H1 (cell line): ENCODE measurements at regions not wholly inside any gene's neighbourhood (a gene's known extent, or its start where the extent isn't known, plus 50 kb on each side); places are given as distances from the start of the nearest gene placed in this dataset.

ENCODE experiments used
- CTCF ChIA-PET: fragments of 300-600 bp; sonication (Branson Sonifier 250); formaldehyde crosslinking; loops from one replicate; lab custom pipeline; 2021; ENCODE audit not compliant: partially characterized antibody; lab: Charles Lee
- POLR2A ChIA-PET: fragments of 300-600 bp; sonication (Branson Sonifier 250); formaldehyde crosslinking; loops from one replicate; lab custom pipeline; 2021; ENCODE audit warnings: inconsistent platforms; ENCODE audit not compliant: partially characterized antibody; lab: Charles Lee
- DNase-seq, 2 experiments: peaks; one replicate each; pipeline versions ENCODE4 v3.0.0 to v3.0.0-alpha.2; 2010 to 2022; ENCODE audit warnings: low spot score in 2 of 2, low read depth in 1 of 2, mixed read lengths in 1 of 2
- FAIRE-seq: peaks from 2 replicates; lab custom pipeline; 2011; peaks lifted over from hg19 to GRCh38; lab: Jason Lieb, UNC
- H2AFZ ChIP-seq: 2 replicates; pipeline ENCODE4 v1.8.1; 2012; ENCODE audit warnings: low read length, inconsistent platforms
- H2AK5ac ChIP-seq: 2 replicates; pipeline ENCODE4 v1.6.1; 2013; ENCODE audit warnings: low read depth, low read length
- H2BK120ac ChIP-seq: replicated peaks from 2 replicates; pipeline ENCODE3; 2013; ENCODE audit warnings: low read depth, low read length, inconsistent platforms
- H2BK12ac ChIP-seq: 2 replicates; pipeline ENCODE4 v1.6.1; 2013; ENCODE audit warnings: low read depth, low read length
- H2BK15ac ChIP-seq: 2 replicates; pipeline ENCODE4 v1.6.1; 2013; ENCODE audit warnings: low read length
- H2BK20ac ChIP-seq: 2 replicates; pipeline ENCODE4 v1.6.1; 2013; ENCODE audit warnings: low read length
- H2BK5ac ChIP-seq: 2 replicates; pipeline ENCODE4 v1.6.1; 2013; ENCODE audit warnings: low read depth, low read length
- H3K14ac ChIP-seq: 2 replicates; pipeline ENCODE4 v1.6.1; 2013; ENCODE audit warnings: inconsistent platforms; ENCODE audit not compliant: insufficient read length
- H3K18ac ChIP-seq: 2 replicates; pipeline ENCODE4 v1.6.1; 2013; ENCODE audit warnings: low read length; ENCODE audit errors: extremely low read depth
- H3K23ac ChIP-seq: 2 replicates; pipeline ENCODE4 v1.6.1; 2013; ENCODE audit warnings: inconsistent platforms; ENCODE audit not compliant: insufficient read length
- H3K23me2 ChIP-seq: 2 replicates; pipeline ENCODE4 v1.6.1; 2013; ENCODE audit warnings: low read depth, low read length
- H3K27ac ChIP-seq: 2 replicates; pipeline ENCODE4 v1.6.1; 2011; ENCODE audit warnings: low read depth, low read length, inconsistent platforms
- H3K27me3 ChIP-seq, 4 experiments: replicated peaks in 1 of 4; 1 replicate in 1 of 4; 2 replicates in 3 of 4; pipeline versions ENCODE4 v1.6.1 to v1.8.1; 2011 to 2013; ENCODE audit warnings: low read length in 3 of 4, mild to moderate bottlenecking in 3 of 4, inconsistent platforms in 2 of 4, mixed read lengths in 2 of 4, moderate library complexity in 1 of 4; ENCODE audit not compliant: control insufficient read depth in 3 of 4, insufficient read depth in 3 of 4; ENCODE audit errors: extremely low read depth in 1 of 4
- H3K36me3 ChIP-seq, 4 experiments: 2 replicates each; pipeline versions ENCODE4 v1.6.1 to v1.8.1; 2011 to 2013; ENCODE audit warnings: mild to moderate bottlenecking in 4 of 4, low read length in 3 of 4, moderate library complexity in 2 of 4, control low read depth in 1 of 4, inconsistent platforms in 1 of 4; ENCODE audit not compliant: insufficient read depth in 4 of 4, control insufficient read depth in 2 of 4
- H3K4ac ChIP-seq: replicated peaks from 2 replicates; pipeline ENCODE3; 2013; ENCODE audit warnings: low read length, low read depth, mixed read lengths, inconsistent platforms; ENCODE audit not compliant: insufficient read length
- H3K4me1 ChIP-seq, 4 experiments: replicated peaks in 1 of 4; 1 replicate in 1 of 4; 2 replicates in 3 of 4; pipeline versions ENCODE4 v1.6.1 to v1.8.1; 2011 to 2013; ENCODE audit warnings: low read length in 3 of 4, inconsistent platforms in 2 of 4, mixed read lengths in 1 of 4; ENCODE audit not compliant: insufficient read depth in 4 of 4, control insufficient read depth in 3 of 4
- H3K4me2 ChIP-seq, 2 experiments: 2 replicates each; pipeline versions ENCODE4 v1.6.1 to v1.8.1; 2011 to 2013; ENCODE audit warnings: low read depth in 2 of 2, low read length in 2 of 2, control low read depth in 1 of 2, inconsistent platforms in 1 of 2, mild to moderate bottlenecking in 1 of 2; ENCODE audit not compliant: insufficient read depth in 1 of 2
- H3K4me3 ChIP-seq, 4 experiments: fragments of 200-600, 300-600 bp in 1 of 4; sonication (generic), shearing (Covaris generic), sonication (Bioruptor Twin) in 1 of 4; 2 replicates each; pipeline versions ENCODE4 v1.5.1 to v1.8.1; 2011 to 2016; ENCODE audit warnings: low read length in 4 of 4, low read depth in 3 of 4, control low read depth in 2 of 4, inconsistent platforms in 2 of 4, mild to moderate bottlenecking in 2 of 4, mixed read lengths in 1 of 4, moderate library complexity in 1 of 4; ENCODE audit not compliant: insufficient read depth in 2 of 4; ENCODE audit errors: extremely low read depth in 1 of 4
- H3K56ac ChIP-seq: replicated peaks from 2 replicates; pipeline ENCODE3; 2013; ENCODE audit warnings: low read depth, mild to moderate bottlenecking, mixed read lengths, low read length, inconsistent platforms; ENCODE audit not compliant: insufficient read length
- H3K79me1 ChIP-seq: 2 replicates; pipeline ENCODE4 v1.6.1; 2013; ENCODE audit warnings: low read depth, low read length, control low read depth
- H3K79me2 ChIP-seq, 2 experiments: 2 replicates each; pipeline versions ENCODE4 v1.6.1 to v1.8.1; 2012 to 2013; ENCODE audit warnings: low read length in 2 of 2, mild to moderate bottlenecking in 2 of 2, inconsistent platforms in 1 of 2; ENCODE audit not compliant: insufficient read depth in 2 of 2, control insufficient read depth in 1 of 2
- H3K9ac ChIP-seq, 4 experiments: replicated peaks in 1 of 4; 1 replicate in 1 of 4; 2 replicates in 3 of 4; pipeline versions ENCODE4 v1.6.1 to v1.8.1; 2011 to 2013; ENCODE audit warnings: low read depth in 3 of 4, low read length in 3 of 4, control low read depth in 2 of 4, mild to moderate bottlenecking in 2 of 4, moderate library complexity in 2 of 4, inconsistent platforms in 1 of 4; ENCODE audit errors: extremely low read depth in 1 of 4
- H3K9me3 ChIP-seq, 2 experiments: 2 replicates each; pipeline versions ENCODE4 v1.6.1 to v1.8.1; 2012 to 2013; ENCODE audit warnings: mild to moderate bottlenecking in 2 of 2, moderate library complexity in 2 of 2, control low read depth in 1 of 2, inconsistent platforms in 1 of 2, low read depth in 1 of 2, low read length in 1 of 2, mixed read lengths in 1 of 2; ENCODE audit not compliant: insufficient read depth in 2 of 2
- H4K20me1 ChIP-seq, 2 experiments: replicated peaks in 1 of 2; 2 replicates each; pipeline versions ENCODE3 to v1.8.1; 2011 to 2013; ENCODE audit warnings: inconsistent platforms in 2 of 2, low read length in 2 of 2, mild to moderate bottlenecking in 1 of 2; ENCODE audit not compliant: insufficient read depth in 2 of 2, control insufficient read depth in 1 of 2
- H4K5ac ChIP-seq: 2 replicates; pipeline ENCODE4 v1.6.1; 2013; ENCODE audit warnings: low read length, low read depth, mixed read lengths, inconsistent platforms; ENCODE audit not compliant: insufficient read length
- H4K8ac ChIP-seq: 2 replicates; pipeline ENCODE4 v1.8.0; 2013; ENCODE audit warnings: mild to moderate bottlenecking, moderate library complexity, low read length, inconsistent platforms; ENCODE audit not compliant: insufficient read depth; ENCODE audit errors: extremely low read depth
- H4K91ac ChIP-seq: replicated peaks from 2 replicates; pipeline ENCODE3; 2013; ENCODE audit warnings: low read length, mixed read lengths, inconsistent platforms; ENCODE audit not compliant: insufficient read length
- CEBPB ChIP-seq: IDR thresholded peaks from 2 replicates; pipeline ENCODE4 v1.6.1; 2012; ENCODE audit warnings: low read depth, low read length
- CREB1 ChIP-seq: IDR thresholded peaks from 2 replicates; pipeline ENCODE4 v1.6.1; 2012; ENCODE audit warnings: inconsistent platforms
- GABPA ChIP-seq: IDR thresholded peaks from 2 replicates; pipeline ENCODE4 v1.6.1; 2011; ENCODE audit warnings: mild to moderate bottlenecking, low read length, moderate library complexity, borderline replicate concordance; ENCODE audit not compliant: insufficient read depth
- KDM5A ChIP-seq: fragments of 200-600 bp; IDR thresholded peaks from 2 replicates; pipeline ENCODE4 v1.7.1; 2012; ENCODE audit warnings: mild to moderate bottlenecking, low read length, inconsistent platforms, mixed read lengths
- RNF2 ChIP-seq: fragments of 200-900, 300-1000 bp; sonication (generic); IDR thresholded peaks from 2 replicates; pipeline ENCODE4 v1.7.1; 2016; ENCODE audit warnings: borderline replicate concordance, low read depth, mild to moderate bottlenecking, antibody characterized with exemption, low read length; ENCODE audit not compliant: poor library complexity, severe bottlenecking; ENCODE audit errors: missing control alignments
- SRF ChIP-seq: IDR thresholded peaks from 2 replicates; pipeline ENCODE4 v1.6.1; 2011; ENCODE audit warnings: mild to moderate bottlenecking, low read depth, low read length, moderate library complexity
- ZNF274 ChIP-seq: IDR thresholded peaks from 2 replicates; pipeline ENCODE4 v1.7.0; 2012; ENCODE audit warnings: low read length, borderline replicate concordance; ENCODE audit errors: extremely low read depth
- WGBS, 2 experiments: shearing (Covaris generic) in 1 of 2; methylation state at CpG; one replicate each; pipeline versions ENCODE4 v1.1.6 to v1.1.7; 2013 to 2015; ENCODE audit warnings: low lambda C conversion rate in 2 of 2, mixed read lengths in 2 of 2, inconsistent platforms in 1 of 2, low coverage in 1 of 2, missing lambda C conversion rate in 1 of 2; ENCODE audit not compliant: insufficient replicate concordance in 2 of 2, insufficient coverage in 1 of 2, insufficient read length in 1 of 2; ENCODE audit errors: extremely low coverage in 1 of 2, missing lambda C conversion rate in 1 of 2; 5-methylcytosine and 5-hydroxymethylcytosine counted together

DNA sequence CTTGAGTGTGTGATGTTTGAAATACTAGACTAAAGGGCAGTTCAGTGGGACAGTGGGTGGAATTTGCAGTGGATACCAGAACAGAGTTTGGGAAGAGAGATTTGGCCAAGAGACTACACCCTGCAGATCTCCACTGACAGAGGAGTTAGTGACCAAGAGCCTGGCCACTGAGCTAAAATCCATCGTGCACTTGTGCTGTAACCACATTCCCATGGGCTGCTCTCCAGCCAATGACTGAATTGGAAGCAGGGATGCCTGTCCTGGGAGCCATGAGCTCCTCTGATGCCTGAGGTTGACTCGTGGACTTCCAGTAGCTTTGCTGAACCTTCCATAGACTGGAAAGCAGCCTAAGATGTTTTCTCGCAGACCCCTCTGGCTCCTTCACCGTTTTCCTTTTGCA lies 296.1 kb downstream of the TRIML1 start:
- Histone ChIP-seq H3K79me2 (no peaks in the 10 kb centered on the region), H3K9me3 (no peaks in the 10 kb centered on the region), H2BK15ac (0 out of 2 replicates have a peak overlapping the region, but pooled peaks have one; percentile 25), H3K23me2 (no peaks in the 10 kb centered on the region), H2BK20ac (no peak overlapping the region), H2BK120ac (no peak overlapping the region), H3K9ac (no peak overlapping the region), H3K36me3 (no peaks in the 10 kb centered on the region), H3K4me1 (peaks cover under 1 to 7% (median 2%) of the 10 kb centered on the region in 4 experiments; a peak in 4 of 7 replicates), H4K8ac (no peak overlapping the region), H2BK12ac (0 out of 2 replicates have a peak overlapping the region, but pooled peaks have one; percentile 29), H3K79me1 (no peaks in the 10 kb centered on the region), H2BK5ac (no peak overlapping the region), H4K5ac (no peak overlapping the region), H3K4me2 (no peak overlapping the region), H3K23ac (no peak overlapping the region), H3K56ac (no peak overlapping the region), H3K4me3 (no peak overlapping the region), H3K27me3 (no peaks in the 10 kb centered on the region), H2AFZ (no peak overlapping the region), H3K14ac (no peak overlapping the region), H4K91ac (no peak overlapping the region), H3K27ac (no peak overlapping the region), H3K4ac (no peak overlapping the region), H3K18ac (no peak overlapping the region), H2AK5ac (no peak overlapping the region), H4K20me1 (no peaks in the 10 kb centered on the region)
- WGBS, 2 experiments, result 96% methylated on average over 4 of the region's 4 CpGs; no CpG with 5 or more reads in 1 of the 2 experiments
- DNase-seq (no peak), FAIRE-seq (no peak)
- TF ChIP-seq CEBPB, result no peak
- TF ChIP-seq ZNF274, result no peak
- no peak for TF ChIP-seq CREB1
- no peak for TF ChIP-seq RNF2
- no peak for TF ChIP-seq GABPA
- no peak for TF ChIP-seq SRF
- TF ChIP-seq KDM5A, result no peak
- ChIA-PET POLR2A (no interaction called here), CTCF (no interaction called here)
